Ramos (cell line): ENCODE measurements at regions not wholly inside any gene's neighbourhood (a gene's known extent, or its start where the extent isn't known, plus 50 kb on each side); places are given as distances from the start of the nearest gene placed in this dataset.
"Not testable (repeated sequence)": the region's sequence is repeated elsewhere in the genome, so short reads cannot be mapped to it uniquely, and the experiment has no call there.

Experiments
- in situ Hi-C: fragments of 300-500 bp; cut with MboI; formaldehyde crosslinking; loops from one replicate; pipeline ENCODE4 v1.14.3; 2022; ENCODE audit warnings: low sequenced_read_pairs; ENCODE audit not compliant: unreplicated experiment

DNA sequence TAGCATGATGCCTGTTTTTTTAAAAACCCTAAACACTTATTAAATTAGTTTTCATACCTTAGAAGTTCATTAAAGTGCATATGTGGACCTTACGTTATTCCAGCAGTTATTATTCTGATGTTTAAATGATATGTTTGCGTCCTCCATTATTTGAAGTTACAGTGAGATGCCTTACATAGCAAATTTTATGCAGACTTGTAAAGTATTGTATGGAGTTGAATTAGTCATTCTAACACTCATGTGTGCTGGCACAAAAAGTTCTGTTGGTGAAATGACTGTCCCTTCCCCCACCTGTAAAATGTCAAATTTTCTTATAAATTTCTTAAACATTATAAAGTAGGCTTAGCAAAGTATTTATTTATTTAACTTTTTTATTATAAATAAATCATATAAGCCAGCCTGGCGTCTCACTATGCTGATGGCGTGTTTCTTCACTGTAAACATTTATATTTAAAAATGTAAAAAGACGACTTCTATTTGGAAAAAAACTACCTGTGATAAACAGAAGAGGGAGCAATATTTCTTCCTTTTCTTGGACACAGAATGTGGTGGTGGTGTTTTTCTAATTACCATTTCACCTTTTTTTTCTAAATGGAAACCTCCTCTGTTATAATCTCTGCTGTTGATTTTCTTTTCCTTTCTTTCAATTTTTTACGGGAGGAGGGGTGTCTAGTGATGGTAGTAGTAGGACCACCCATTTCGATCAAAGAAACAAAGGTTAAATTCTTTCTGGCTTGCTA, 155.4 kb downstream of the RFPL4B start:
- in situ Hi-C loops = no loop called here

DNA sequence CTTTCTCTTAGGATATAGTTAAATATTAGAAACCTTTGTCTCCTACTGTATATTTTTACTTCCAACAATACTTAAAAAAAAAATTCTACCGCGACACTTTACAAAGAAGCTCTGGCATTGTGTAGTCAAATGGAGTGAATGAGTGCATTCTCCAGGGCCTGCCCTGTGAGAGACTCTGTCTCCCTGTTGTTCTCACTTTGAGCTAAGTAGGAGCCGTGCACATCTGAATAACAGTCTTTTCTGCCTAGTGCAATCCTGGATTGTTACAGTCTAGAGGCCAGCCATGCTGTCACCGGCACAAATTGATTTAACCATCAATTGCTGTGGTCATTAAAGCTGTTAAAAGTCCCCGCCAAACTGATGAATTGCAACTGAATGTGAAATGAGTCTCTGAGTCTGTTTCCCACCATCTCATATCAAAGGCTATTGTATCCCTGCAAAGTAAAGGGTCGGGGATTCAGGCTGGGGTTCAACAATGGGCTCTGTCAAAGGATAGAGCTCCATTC, 156.0 kb downstream of the RFPL4B start:
- in situ Hi-C loops = no loop called here

DNA sequence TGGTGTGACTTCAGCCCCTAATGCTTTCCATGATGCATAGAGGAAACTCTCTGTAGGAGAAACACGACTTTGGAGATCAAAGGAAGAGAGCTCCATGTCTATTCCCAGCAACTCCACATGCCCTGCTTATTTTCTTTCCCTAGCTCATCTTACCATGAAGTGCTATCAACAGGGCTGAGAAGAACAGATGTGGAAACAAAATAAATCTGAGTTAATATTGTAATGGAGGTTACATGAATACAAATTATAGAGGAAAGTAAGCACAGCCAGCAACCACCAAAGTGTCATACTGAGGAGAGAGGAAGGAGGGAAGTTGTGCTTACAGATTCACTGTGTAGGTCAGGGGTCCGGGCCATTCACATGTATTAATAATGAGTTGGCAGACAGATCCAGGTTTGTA, 157.5 kb downstream of the RFPL4B start:
- in situ Hi-C loops = no loop called here

DNA sequence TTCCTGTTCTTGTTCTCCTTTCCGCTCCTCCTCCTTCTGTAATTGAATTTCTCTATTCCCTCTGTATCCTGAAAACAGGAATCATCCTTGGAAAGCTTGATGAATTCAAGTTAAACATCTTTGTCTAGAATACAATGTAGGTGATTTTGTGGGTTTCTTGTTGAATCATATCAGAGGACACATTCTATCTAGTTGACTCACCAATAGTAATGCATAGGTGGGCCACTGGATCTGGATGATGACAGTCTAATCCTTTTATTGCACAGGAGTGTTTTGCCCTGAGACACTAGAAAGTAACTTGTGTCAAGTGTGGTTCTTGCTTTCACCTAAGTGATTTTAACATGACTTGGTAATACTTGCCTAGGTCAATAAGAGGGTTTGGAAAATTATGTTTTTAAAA, 164.3 kb downstream of the RFPL4B start:
- in situ Hi-C loops = no loop called here

DNA sequence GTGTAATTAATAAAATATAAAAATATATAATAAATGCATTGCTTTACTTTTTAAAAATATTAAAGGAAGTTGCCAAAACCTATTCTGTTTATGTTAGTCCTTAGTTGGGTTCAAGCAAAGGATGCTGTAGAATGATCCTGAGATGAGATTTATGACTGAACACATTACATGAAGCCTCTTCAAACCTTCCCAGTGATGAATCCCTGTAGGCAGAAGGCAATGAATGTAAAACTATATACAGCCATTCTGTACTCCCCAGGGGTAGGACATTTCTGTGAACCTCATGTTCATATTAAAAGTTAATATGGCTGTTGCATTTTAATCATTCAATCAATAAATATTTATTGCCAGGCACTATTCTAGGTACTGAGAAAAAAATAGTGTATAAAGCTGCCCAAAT, 166.0 kb downstream of the RFPL4B start:
- in situ Hi-C loops = no loop called here

DNA sequence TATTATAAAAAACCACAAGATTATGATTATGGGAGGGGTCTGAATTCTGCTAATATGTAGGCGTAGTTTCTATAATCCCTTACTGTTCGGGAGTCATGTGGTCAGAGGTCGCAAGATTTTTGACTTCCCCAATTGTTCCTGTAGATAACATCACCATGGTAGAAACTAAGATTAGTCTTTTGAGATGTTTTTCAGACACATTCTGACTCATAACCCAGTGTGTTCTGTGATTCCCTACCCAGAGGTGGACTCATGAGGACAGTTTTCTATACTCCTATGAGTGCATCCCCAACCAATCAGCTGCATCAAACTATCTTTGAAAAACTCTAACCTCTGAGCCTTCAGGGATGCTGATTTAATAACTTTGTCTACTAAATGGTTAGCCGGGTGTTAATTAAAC, 175.5 kb downstream of the RFPL4B start:
- in situ Hi-C loops = no loop called here

DNA sequence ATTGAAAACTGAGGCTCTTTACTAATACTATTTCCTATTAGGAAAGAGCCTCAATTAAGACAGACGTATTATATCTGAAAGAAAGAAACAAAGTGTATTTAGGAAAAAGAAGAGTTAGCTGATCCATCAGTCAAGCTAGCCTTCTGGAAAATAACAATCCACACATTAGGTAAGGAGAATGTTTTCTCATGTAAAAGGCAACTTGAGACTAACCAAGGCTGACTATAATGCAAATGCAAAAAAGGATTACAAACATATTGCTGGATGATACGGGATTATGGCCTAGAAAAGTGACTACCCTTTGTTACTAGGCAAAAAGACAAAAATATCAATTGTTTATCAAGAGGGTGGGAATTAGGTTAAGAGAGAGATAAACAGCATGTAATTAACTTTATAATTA, 176.9 kb downstream of the RFPL4B start:
- in situ Hi-C loops = no loop called here

DNA sequence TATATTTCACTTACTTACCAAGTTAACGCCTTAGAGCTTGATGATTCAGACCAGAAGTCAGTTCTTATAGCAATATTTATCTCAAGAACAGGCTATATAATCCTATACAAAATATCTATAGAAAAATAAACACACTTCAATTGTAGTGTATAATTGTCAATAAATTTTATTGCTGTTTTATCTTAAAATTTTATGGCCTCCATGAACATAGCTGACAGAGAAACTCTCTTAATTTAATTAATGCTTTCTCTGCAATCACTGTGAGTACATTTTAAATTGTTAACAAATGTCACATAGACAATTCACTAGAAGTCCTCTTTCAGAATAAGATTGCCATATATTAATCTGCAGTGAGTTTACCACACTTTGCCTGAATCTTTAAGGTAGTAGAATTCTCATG, 178.6 kb downstream of the RFPL4B start:
- in situ Hi-C loops = no loop called here

DNA sequence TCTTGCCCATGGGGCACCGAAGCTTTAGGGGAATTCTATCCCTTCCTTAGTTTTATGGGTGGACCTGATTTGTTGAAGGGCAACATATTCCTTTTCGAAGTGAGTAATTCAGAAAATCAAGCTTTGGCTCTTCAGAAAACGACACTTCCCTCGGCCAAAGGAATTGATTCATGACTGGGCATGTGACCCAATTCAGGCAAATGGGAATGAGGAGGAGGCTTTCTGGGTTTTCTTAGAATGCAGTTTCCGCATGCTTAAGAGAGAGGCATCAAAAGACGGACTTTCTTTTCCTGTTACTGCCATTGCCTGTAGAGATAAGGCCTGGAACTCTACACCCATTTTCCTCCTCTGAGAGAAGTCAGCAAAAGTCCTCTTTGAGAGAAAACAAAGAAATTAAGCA, 179.5 kb downstream of the RFPL4B start:
- in situ Hi-C loops = no loop called here

DNA sequence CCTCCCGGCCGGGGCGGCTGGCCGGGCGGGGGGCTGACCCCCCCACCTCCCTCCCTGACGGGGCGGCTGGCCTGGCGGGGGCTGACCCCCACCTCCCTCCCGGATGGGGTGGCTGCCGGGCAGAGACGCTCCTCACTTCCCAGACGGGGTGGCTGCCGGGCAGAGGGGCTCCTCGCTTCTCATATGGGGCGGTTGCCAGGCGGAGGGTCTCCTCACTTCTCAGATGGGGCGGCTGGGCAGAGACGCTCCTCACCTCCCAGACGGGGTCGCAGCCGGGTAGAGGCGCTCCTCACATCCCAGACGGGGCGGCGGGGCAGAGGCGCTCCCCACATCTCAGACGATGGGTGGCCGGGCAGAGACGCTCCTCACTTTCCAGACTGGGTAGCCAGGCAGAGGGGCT, 181.2 kb downstream of the RFPL4B start:
- in situ Hi-C loops = not testable (repeated sequence)

DNA sequence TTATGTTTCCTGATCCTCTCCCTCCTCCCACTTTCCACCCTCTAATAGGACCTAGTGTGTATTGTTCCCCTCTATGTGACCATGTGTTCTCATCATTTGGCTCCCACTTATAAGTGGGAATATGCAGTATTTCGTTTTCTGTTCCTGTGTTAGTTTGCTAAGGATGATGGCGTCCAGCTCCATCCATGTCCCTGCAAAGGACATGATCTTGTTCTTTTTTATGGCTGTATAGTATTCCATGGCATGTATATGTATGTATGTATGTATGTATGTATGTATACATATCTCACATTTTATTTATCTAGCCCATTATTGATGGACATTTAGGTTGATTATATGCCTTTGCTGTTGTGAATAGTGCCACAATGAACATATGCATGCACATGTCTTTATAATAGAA, 188.7 kb downstream of the RFPL4B start:
- in situ Hi-C loops = no loop called here

DNA sequence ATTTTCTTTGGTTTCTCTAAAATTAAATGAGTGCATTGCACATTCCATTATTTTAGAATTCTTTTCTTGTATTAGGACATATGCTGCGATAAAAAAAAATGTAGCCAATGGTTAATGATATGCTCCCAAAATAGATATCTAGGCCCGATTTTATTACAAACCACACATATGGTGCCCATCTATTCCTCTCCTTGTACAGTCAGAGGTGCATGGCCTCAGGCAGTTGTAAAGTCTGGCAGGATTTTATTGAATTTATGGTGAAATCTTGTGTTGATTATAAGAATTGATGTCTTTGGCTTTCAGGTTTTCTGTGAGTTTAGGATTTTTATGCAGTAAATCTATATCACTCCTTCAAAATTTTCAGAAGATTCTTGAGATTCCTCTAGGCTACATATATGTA, 192.2 kb downstream of the RFPL4B start:
- in situ Hi-C loops = no loop called here

DNA sequence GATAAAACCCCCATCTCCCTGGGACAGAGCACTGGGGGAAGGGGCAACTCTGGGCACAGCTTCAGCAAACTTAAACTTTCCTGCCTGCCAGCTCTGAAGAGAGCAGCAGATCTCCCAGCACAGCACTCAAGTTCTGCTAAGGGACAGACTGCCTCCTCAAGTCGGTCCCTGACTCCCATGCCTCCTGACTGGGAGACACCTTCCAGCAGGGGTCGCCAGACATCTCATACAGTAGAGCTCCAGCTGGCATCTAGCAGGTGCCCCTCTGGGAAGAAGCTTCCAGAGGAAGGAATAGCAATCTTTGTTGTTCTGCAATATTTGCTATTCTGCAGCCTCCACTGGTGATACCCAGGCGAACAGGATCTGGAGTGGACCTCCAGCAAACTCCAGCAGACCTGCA, 194.7 kb downstream of the RFPL4B start:
- in situ Hi-C loops = not testable (repeated sequence)

DNA sequence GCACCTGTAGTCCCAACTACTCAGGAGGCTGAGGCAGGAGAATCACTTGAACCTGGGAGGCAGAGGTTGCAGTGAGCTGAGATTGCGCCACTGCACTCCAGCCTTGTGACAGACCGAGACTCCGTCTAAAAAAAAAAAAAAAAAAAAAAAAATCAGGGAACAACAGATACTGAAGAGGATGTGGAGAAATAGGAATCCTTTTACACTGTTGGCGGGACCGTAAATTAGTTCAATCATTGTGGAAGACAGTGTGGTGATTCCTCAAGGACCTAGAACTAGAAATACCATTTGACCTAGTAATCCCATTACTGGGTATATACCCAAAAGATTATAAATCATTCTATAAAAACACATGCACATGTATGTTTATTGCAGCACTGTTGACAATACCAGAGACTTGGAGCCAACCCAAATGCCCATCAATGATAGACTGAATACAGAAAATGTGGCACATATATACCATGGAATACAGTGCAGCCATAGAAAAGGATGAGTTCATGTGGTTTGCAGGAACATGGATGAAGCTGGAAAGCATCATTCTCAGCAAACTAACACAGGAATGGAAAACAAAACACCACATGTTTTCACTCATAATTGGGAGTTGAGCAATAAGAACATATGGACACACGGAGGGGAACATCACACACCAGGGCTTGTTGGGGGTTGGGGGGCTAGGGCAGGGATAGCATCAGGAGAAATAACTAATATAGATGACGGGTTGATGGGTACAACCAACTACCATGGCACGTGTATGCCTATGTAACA, 200.4 kb downstream of the RFPL4B start:
- in situ Hi-C loops = not testable (repeated sequence)

DNA sequence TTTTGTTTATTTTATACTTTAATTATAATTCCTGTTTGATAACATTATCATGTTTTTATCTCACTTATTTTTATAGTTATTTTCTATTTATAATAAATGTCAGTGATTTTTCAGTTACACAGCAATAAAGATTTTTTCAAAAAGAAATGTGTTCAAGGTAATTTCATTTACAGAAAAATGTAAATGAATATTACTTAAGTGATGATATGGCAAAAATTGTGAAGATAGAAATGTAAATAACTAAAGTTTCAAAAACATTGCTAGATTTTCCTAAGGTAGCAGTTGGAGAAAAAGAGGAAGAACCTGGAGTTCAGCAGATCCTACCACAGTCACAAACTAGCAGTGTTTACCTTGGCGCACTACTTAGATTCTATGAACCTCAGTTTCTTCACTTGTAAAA, 202.6 kb downstream of the RFPL4B start:
- in situ Hi-C loops = no loop called here

DNA sequence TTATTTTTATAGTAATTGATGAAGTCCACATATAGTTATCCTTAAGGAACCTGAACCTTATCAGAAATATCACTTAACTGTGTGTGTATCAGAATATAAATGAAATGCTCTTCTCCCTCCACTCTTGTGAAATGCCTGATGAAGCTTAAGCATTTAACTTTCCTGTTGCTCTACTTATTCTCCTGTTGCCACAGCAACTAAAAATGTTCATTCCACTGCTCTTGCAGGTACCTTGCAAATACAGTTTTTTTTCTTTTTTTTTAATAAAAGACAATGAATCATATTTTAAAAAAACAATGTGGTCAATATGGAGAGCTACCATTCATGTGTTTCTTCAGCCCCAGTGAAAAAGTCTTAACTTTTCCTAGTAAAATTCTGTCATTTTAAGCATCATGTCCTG, 210.3 kb downstream of the RFPL4B start:
- in situ Hi-C loops = no loop called here

DNA sequence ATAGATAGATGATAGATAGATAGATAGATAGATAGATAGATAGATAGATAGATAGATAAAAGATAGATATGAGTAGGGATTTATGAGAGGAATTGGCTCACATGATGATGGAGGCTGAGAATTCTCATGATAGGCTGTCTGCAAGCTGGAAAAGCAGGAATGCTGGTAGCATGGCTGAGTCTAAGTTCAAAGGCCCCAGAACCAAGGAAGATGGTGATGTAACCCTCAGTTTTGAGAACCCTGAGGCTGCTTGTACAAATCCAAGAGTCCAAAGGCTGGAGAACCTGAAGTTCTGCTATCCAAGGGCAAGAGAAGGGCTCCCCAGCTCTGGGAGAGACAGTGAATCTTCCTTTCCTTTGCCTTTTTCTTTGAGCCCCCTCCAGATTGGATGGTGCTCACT, 210.8 kb downstream of the RFPL4B start:
- in situ Hi-C loops = no loop called here

DNA sequence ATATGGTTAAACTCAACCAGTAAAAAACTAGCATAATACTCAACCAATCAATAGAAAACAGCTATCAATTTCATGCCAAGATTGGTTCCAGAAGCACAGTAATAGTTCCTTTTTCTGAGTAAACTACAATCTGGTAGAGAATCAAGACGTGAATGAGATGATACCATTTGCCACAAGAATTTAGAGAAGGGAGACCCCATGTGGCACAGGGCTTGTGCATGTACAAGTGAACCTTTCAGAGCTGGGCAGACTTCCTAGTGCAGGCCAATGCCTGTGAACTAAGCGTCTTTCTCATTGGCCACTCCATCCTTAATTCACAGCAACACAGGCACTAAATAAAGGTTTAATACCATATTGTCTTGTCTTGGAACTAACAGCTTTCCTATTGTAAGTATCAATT, 213.5 kb downstream of the RFPL4B start:
- in situ Hi-C loops = no loop called here

DNA sequence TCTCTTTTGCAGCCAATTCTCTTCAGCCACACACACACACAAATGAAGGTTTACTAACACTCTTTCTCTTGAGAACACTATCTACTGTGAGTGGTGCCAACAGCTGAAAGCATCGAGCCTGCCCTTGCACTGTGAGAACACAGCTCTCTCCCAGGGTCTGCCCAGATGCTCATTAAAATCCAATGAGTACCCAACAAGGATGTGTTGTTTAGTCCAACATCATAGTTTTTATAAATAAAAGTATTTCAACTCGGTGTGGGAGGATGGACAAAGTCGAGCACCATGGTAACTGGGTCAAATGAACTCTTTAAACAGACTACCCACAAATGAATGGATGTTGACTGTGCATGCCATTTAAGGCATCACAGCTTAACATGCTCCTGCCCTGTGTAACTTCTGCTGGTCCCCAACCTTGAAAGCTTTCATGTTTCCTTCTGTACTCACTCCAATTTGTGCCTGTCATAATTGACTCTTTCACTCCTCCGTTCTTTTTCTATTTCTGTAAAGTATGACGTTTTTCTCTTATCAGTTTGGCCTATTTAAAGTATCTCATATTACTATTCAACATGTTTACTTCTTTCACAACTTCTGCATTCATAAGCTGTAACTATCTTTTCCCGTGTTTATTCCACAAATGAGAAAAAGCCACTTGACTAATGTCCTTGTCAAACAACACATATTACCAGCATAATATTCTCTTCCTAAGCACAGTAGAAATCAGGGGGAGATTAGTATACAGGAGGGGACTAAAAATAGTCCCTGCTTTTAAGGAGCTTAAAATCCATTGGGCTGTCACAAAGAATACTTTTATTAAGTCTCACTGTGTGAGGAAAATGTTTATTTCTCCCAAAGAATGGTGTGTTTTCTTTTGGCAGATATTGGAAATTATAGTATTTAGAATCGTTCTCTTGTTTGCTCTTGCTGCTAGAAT, 215.4 kb downstream of the RFPL4B start:
- in situ Hi-C loops = no loop called here

DNA sequence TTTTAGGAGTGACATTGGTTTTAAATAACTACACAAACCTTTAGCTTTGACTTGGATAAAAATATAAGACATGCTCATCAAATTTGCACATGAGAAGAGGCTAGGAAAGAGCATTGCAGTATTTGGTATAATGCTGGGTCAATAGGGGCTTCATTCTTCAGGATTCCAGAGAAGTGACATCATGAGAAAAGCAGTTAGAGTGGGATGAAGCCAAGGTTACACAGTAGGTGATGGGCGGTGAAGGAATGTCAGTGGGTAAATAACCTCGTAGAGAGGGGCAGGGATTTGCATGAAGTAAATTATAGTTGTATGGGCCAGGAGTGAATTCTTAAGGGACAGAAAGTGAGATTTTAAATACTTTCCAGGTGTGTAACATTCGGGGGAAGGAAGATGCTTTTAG, 216.2 kb downstream of the RFPL4B start:
- in situ Hi-C loops = no loop called here

DNA sequence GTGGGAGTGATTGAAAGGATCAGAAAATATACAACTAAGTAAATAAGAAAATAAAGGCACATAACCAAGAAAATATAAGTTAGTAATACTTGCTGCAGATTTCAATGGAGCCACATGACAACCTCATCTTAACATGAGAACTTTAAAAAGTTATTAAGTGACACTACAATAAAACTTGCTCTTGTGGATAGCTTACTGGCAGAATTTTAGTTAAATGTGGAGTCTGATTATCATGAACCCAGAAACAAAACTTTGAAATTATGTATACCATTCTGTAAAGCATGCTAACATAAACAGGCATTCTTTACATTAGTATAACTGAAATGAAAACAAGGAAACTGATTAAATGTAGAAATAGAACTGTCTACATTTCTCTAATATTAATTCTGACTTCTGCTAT, 220.9 kb downstream of the RFPL4B start:
- in situ Hi-C loops = no loop called here
